ENCODE measurements at regions not wholly inside any gene's neighbourhood (a gene's known extent, or its start where the extent isn't known, plus 50 kb on each side); places are given as distances from the start of the nearest gene placed in this dataset.

- no peak overlapping the region for H3K27ac ChIP-seq (ENCODE audit: low read depth in 2 of 2, low read length in 1 of 2)
- no peak overlapping the region for H3K4me3 ChIP-seq (ENCODE audit: low read depth in 1 of 2, low read length in 2 of 2)
- 68 to 70% methylated on average over 43 of the region's 43 CpGs for WGBS, 2 donors
- H3K36me3 ChIP-seq (ENCODE audit: control insufficient read depth in 2 of 2, insufficient read depth in 2 of 2, low read length in 1 of 2): no peaks in the 10 kb centered on the region
- no peaks in the 10 kb centered on the region for H3K27me3 ChIP-seq (ENCODE audit: control insufficient read depth in 1 of 2, insufficient read depth in 2 of 2, low read length in 2 of 2)
- H3K9me3 ChIP-seq (ENCODE audit: control insufficient read depth in 2 of 2, insufficient read depth in 1 of 2, low read depth in 1 of 2, low read length in 1 of 2): no peaks in the 10 kb centered on the region
- peaks cover 0 to 4% of the 10 kb centered on the region in 2 donors for H3K4me1 ChIP-seq (ENCODE audit: control insufficient read depth in 2 of 2, insufficient read depth in 2 of 2, low read length in 1 of 2)
These were observed 65.2 kb upstream of the SALL3 start for GRCh38 chr18:78914249-78914935.

- H3K36me3 ChIP-seq (ENCODE audit: control insufficient read depth in 2 of 2, insufficient read depth in 2 of 2, low read length in 1 of 2): no peaks in the 10 kb centered on the region
- peaks cover 0 to 4% of the 10 kb centered on the region in 2 donors for H3K4me1 ChIP-seq (ENCODE audit: control insufficient read depth in 2 of 2, insufficient read depth in 2 of 2, low read length in 1 of 2)
- H3K4me3 ChIP-seq (ENCODE audit: low read depth in 1 of 2, low read length in 2 of 2): no peak overlapping the region
- no peaks in the 10 kb centered on the region for H3K27me3 ChIP-seq (ENCODE audit: control insufficient read depth in 1 of 2, insufficient read depth in 2 of 2, low read length in 2 of 2)
- no peaks in the 10 kb centered on the region for H3K9me3 ChIP-seq (ENCODE audit: control insufficient read depth in 2 of 2, insufficient read depth in 1 of 2, low read depth in 1 of 2, low read length in 1 of 2)
- 89% methylated on average over 16 of the region's 16 CpGs for WGBS, 2 donors
- no peak overlapping the region for H3K27ac ChIP-seq (ENCODE audit: low read depth in 2 of 2, low read length in 1 of 2)
These were observed 64.1 kb upstream of the SALL3 start for GRCh38 chr18:78915446-78916008.

GRCh38 chr18:78918707-78919106 is 60.9 kb upstream of the SALL3 start:
- H3K27me3 ChIP-seq (ENCODE audit: control insufficient read depth in 1 of 2, insufficient read depth in 2 of 2, low read length in 2 of 2): no peaks in the 10 kb centered on the region
- no peaks in the 10 kb centered on the region for H3K36me3 ChIP-seq (ENCODE audit: control insufficient read depth in 2 of 2, insufficient read depth in 2 of 2, low read length in 1 of 2)
- no peaks in the 10 kb centered on the region for H3K9me3 ChIP-seq (ENCODE audit: control insufficient read depth in 2 of 2, insufficient read depth in 1 of 2, low read depth in 1 of 2, low read length in 1 of 2)
- peaks cover 0 to 4% of the 10 kb centered on the region in 2 donors for H3K4me1 ChIP-seq (ENCODE audit: control insufficient read depth in 2 of 2, insufficient read depth in 2 of 2, low read length in 1 of 2)
- H3K27ac ChIP-seq (ENCODE audit: low read depth in 2 of 2, low read length in 1 of 2): no peak overlapping the region
- H3K4me3 ChIP-seq (ENCODE audit: low read depth in 1 of 2, low read length in 2 of 2): no peak overlapping the region
- 72 to 74% methylated on average over 8 of the region's 8 CpGs for WGBS, 2 donors

GRCh38 chr18:78919956-78920355 is 59.7 kb upstream of the SALL3 start:
- Histone ChIP-seq H3K4me1 (ENCODE audit: control insufficient read depth in 2 of 2, insufficient read depth in 2 of 2, low read length in 1 of 2) (no peaks in the 10 kb centered on the region), H3K27ac (ENCODE audit: low read depth in 2 of 2, low read length in 1 of 2) (no peak overlapping the region), H3K36me3 (ENCODE audit: control insufficient read depth in 2 of 2, insufficient read depth in 2 of 2, low read length in 1 of 2) (no peaks in the 10 kb centered on the region), H3K9me3 (ENCODE audit: control insufficient read depth in 2 of 2, insufficient read depth in 1 of 2, low read depth in 1 of 2, low read length in 1 of 2) (no peaks in the 10 kb centered on the region), H3K27me3 (ENCODE audit: control insufficient read depth in 1 of 2, insufficient read depth in 2 of 2, low read length in 2 of 2) (no peaks in the 10 kb centered on the region), H3K4me3 (ENCODE audit: low read depth in 1 of 2, low read length in 2 of 2) (no peak overlapping the region)
- whole genome bisulfite sequencing, 2 donors: 81 to 83% methylated on average over 5 of the region's 5 CpGs

GRCh38 chr18:78920456-78921138 is 59.0 kb upstream of the SALL3 start:
- Histone ChIP-seq H3K4me1 (ENCODE audit: control insufficient read depth in 2 of 2, insufficient read depth in 2 of 2, low read length in 1 of 2) (no peaks in the 10 kb centered on the region), H3K9me3 (ENCODE audit: control insufficient read depth in 2 of 2, insufficient read depth in 1 of 2, low read depth in 1 of 2, low read length in 1 of 2) (peaks cover 0 to 5% of the 10 kb centered on the region in 2 donors), H3K27me3 (ENCODE audit: control insufficient read depth in 1 of 2, insufficient read depth in 2 of 2, low read length in 2 of 2) (no peaks in the 10 kb centered on the region), H3K27ac (ENCODE audit: low read depth in 2 of 2, low read length in 1 of 2) (no peak overlapping the region), H3K36me3 (ENCODE audit: control insufficient read depth in 2 of 2, insufficient read depth in 2 of 2, low read length in 1 of 2) (no peaks in the 10 kb centered on the region), H3K4me3 (ENCODE audit: low read depth in 1 of 2, low read length in 2 of 2) (no peak overlapping the region)
- whole genome bisulfite sequencing, 2 donors: 74 to 84% methylated on average over 17 of the region's 17 CpGs

GRCh38 chr18:78922856-78923255 is 56.8 kb upstream of the SALL3 start:
- Histone ChIP-seq H3K27me3 (ENCODE audit: control insufficient read depth in 1 of 2, insufficient read depth in 2 of 2, low read length in 2 of 2) (no peaks in the 10 kb centered on the region), H3K27ac (ENCODE audit: low read depth in 2 of 2, low read length in 1 of 2) (no peak overlapping the region), H3K4me1 (ENCODE audit: control insufficient read depth in 2 of 2, insufficient read depth in 2 of 2, low read length in 1 of 2) (no peaks in the 10 kb centered on the region), H3K4me3 (ENCODE audit: low read depth in 1 of 2, low read length in 2 of 2) (no peak overlapping the region), H3K36me3 (ENCODE audit: control insufficient read depth in 2 of 2, insufficient read depth in 2 of 2, low read length in 1 of 2) (no peaks in the 10 kb centered on the region), H3K9me3 (ENCODE audit: control insufficient read depth in 2 of 2, insufficient read depth in 1 of 2, low read depth in 1 of 2, low read length in 1 of 2) (peaks cover 0 to 7% of the 10 kb centered on the region in 2 donors)
- WGBS, 2 donors: 81 to 87% methylated on average over 18 of the region's 18 CpGs

GRCh38 chr18:78924301-78924700 is 55.3 kb upstream of the SALL3 start:
- WGBS, 2 donors: 89 to 92% methylated on average over 14 of the region's 14 CpGs
- Histone ChIP-seq H3K36me3 (ENCODE audit: control insufficient read depth in 2 of 2, insufficient read depth in 2 of 2, low read length in 1 of 2) (no peaks in the 10 kb centered on the region), H3K4me1 (ENCODE audit: control insufficient read depth in 2 of 2, insufficient read depth in 2 of 2, low read length in 1 of 2) (no peaks in the 10 kb centered on the region), H3K9me3 (ENCODE audit: control insufficient read depth in 2 of 2, insufficient read depth in 1 of 2, low read depth in 1 of 2, low read length in 1 of 2) (peaks cover 0 to 7% of the 10 kb centered on the region in 2 donors), H3K27ac (ENCODE audit: low read depth in 2 of 2, low read length in 1 of 2) (no peak overlapping the region), H3K4me3 (ENCODE audit: low read depth in 1 of 2, low read length in 2 of 2) (no peak overlapping the region), H3K27me3 (ENCODE audit: control insufficient read depth in 1 of 2, insufficient read depth in 2 of 2, low read length in 2 of 2) (peaks cover 0 to 2% of the 10 kb centered on the region in 2 donors)

- H3K4me3 ChIP-seq (ENCODE audit: low read depth in 1 of 2, low read length in 2 of 2): no peak overlapping the region
- H3K9me3 ChIP-seq (ENCODE audit: control insufficient read depth in 2 of 2, insufficient read depth in 1 of 2, low read depth in 1 of 2, low read length in 1 of 2): peaks cover 0 to 7% of the 10 kb centered on the region in 2 donors
- H3K27ac ChIP-seq (ENCODE audit: low read depth in 2 of 2, low read length in 1 of 2): no peak overlapping the region
- peaks cover 0 to 2% of the 10 kb centered on the region in 2 donors for H3K27me3 ChIP-seq (ENCODE audit: control insufficient read depth in 1 of 2, insufficient read depth in 2 of 2, low read length in 2 of 2)
- H3K36me3 ChIP-seq (ENCODE audit: control insufficient read depth in 2 of 2, insufficient read depth in 2 of 2, low read length in 1 of 2): no peaks in the 10 kb centered on the region
- no peaks in the 10 kb centered on the region for H3K4me1 ChIP-seq (ENCODE audit: control insufficient read depth in 2 of 2, insufficient read depth in 2 of 2, low read length in 1 of 2)
- 89 to 92% methylated on average over 43 of the region's 43 CpGs for WGBS, 2 donors
These were observed 54.7 kb upstream of the SALL3 start for GRCh38 chr18:78924786-78925540.

- Histone ChIP-seq H3K4me1 (ENCODE audit: control insufficient read depth in 2 of 2, insufficient read depth in 2 of 2, low read length in 1 of 2) (no peaks in the 10 kb centered on the region), H3K9me3 (ENCODE audit: control insufficient read depth in 2 of 2, insufficient read depth in 1 of 2, low read depth in 1 of 2, low read length in 1 of 2) (peaks cover 0 to 7% of the 10 kb centered on the region in 2 donors), H3K4me3 (ENCODE audit: low read depth in 1 of 2, low read length in 2 of 2) (no peak overlapping the region), H3K36me3 (ENCODE audit: control insufficient read depth in 2 of 2, insufficient read depth in 2 of 2, low read length in 1 of 2) (no peaks in the 10 kb centered on the region), H3K27me3 (ENCODE audit: control insufficient read depth in 1 of 2, insufficient read depth in 2 of 2, low read length in 2 of 2) (peaks cover 0 to 2% of the 10 kb centered on the region in 2 donors), H3K27ac (ENCODE audit: low read depth in 2 of 2, low read length in 1 of 2) (no peak overlapping the region)
- WGBS, 2 donors: 96% methylated on average over 52 of the region's 52 CpGs
These were observed 53.9 kb upstream of the SALL3 start for GRCh38 chr18:78925557-78926242.
